GM19372 (cell line): ENCODE measurements at regions not wholly inside any gene's neighbourhood (a gene's known extent, or its start where the extent isn't known, plus 50 kb on each side); places are given as distances from the start of the nearest gene placed in this dataset.
"Not testable (repeated sequence)": the region's sequence is repeated elsewhere in the genome, so short reads cannot be mapped to it uniquely, and the experiment has no call there.

Source experiments
- ATAC-seq: cut with Tn5 transposase; IDR thresholded peaks from one replicate; pipeline ENCODE4 v1.9.1; 2021; ENCODE audit warnings: mild to moderate bottlenecking, low read depth, moderate library complexity; ENCODE audit not compliant: unreplicated experiment

DNA sequence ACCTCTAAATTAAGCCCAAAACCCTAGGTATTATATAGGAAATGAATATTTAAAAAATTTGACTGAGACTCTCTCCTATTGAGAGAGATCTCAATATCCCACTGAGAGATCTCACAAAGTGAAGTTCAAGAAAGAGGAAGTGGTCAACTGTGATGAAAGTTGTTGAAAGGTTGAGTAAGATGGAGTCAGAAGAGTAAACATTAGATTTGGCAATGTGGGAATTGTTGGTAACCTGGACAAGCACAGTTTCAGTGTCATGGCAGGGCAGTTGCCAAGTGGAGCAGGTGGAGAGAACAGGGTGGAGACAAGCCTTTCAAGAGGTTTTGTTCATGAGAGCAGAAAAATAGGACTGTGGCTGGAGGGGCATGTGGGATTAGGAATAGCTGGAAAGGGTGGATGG is 747.9 kb downstream of the EPHA7 start:
- ATAC-seq: not testable (repeated sequence)

GRCh38 chr6:92667843-92668242 is 751.5 kb downstream of the EPHA7 start:
- ATAC-seq: no peak

- ATAC-seq: no peak
Measured at GRCh38 chr6:92648364-92649086, 770.8 kb downstream of the EPHA7 start.

DNA sequence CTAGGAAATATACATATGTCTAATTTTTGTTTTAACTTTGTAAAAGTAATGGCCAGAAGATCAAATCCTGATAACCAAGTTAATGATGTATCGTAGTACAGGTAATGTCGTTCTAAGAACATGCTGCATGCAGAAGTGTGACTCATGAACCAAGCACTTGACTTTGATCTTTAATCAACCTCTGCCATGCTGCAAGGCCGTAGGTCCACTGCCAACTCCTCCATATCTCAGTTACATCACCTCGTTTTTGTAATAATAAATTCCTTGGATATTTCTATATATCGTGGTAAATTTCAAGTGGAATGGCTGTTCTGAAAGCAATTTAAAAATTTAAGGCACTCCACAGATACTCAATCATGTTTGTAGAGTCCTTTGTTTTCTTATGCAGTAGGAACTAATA is 771.7 kb downstream of the EPHA7 start:
- ATAC-seq: no peak

DNA sequence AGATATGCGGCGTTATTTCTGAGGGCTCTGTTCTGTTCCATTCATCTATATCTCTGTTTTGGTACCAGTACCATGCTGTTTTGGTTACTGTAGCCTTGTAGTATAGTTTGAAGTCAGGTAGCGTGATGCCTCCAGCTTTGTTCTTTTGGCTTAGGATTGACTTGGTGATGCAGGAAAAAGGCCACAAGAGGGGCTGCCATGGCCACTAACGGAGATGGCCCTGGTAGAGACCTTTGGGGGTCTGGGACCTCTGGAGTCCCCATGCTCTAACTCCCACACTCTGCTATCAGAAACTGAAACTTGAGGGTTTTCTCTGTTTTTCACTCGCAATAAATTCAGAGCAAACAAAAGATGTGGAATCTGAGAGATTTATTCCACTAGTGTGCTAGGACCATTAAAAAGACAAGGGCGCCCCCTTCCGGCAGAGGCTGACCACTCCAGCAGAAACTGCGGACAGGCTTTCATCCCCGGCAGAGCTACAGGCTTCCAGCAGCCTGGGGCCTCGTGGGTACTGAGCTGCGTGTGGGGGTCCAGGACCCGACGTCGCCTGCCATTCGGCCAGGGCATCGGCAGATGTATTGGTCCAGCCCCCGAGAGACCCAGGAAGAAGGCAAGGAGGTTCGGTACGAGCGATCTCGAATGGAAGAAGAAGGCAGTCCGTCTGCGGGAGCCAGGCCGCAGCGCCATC is 775.1 kb downstream of the EPHA7 start:
- ATAC-seq: not testable (repeated sequence)

DNA sequence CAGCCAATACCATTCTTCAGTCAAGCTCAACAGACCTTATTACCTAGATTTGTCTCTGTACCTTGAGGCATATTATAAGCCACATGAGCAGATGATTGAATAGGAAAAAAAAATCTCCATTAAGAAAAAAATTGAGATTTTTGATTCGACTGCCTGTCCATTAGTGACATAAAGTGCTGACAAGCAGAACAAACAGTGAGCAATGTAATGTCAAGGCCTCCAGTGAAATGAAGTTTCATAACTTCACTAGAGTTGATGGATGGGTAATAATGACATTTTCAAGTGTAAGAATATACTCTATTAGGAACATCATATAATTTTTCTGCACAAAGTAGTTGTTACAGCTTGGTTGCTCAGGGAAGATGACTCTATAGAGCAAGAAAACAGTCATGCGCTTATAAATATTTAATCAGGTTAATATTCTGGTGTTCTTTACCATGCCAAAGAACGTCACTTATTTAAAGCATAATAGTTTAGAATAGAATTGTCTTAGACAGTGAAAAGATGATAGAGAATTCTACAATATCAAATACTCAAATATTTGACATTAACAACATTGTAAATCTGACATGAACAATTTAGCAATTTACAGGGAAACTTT is 783.7 kb downstream of the EPHA7 start:
- no peak for ATAC-seq

GRCh38 chr6:92634561-92634960 is 784.8 kb downstream of the EPHA7 start:
- ATAC-seq: no peak

- ATAC-seq: no peak
Measured at GRCh38 chr6:92623431-92623830, 795.9 kb downstream of the EPHA7 start.

DNA sequence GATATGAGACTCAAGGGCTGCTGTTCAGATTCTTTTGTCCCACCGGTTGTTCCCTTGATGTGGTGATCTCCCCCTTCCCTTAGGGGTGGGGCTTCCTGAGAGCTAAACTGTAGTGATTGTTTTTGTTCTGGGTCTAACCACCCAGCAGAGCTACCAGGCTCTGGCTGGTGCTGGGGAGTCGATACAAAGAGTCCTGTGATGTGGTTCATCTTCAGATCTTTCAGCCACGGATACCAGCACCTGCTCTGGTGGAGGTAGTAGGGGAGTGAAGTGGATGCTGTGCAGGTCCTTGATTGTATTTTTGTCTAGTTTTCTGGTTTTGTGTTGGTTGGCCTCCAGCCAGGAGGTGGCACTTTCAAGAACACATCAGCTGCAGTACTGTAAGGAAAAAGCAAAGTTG is 801.6 kb downstream of the EPHA7 start:
- ATAC-seq: no peak

GRCh38 chr6:92608751-92609150 is 810.6 kb downstream of the EPHA7 start:
- no peak for ATAC-seq

GRCh38 chr6:92593201-92593600 is 826.2 kb downstream of the EPHA7 start:
- ATAC-seq: no peak

- no peak for ATAC-seq
Measured at GRCh38 chr6:92589996-92590395, 829.4 kb downstream of the EPHA7 start.

DNA sequence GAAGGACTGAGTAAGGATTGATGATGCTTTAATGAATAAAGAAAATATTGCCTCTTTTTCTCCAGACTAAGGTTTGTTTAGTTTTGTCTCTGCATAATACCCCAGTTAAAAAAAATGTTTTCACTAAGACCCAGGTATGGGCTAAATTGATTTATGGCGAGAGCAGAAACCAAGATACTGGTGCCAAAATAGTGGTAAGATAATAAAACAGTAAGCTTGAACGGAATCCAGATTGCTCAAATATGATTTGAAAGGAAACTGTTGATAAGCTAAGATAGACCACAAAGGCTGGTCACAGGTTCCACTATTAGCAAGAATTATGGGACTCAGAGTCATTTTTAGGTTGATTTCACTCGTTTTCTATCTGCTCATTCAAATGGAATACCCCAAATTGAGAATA is 831.2 kb downstream of the EPHA7 start:
- no peak for ATAC-seq

- no peak for ATAC-seq
Measured at GRCh38 chr6:92587525-92587924, 831.8 kb downstream of the EPHA7 start.

DNA sequence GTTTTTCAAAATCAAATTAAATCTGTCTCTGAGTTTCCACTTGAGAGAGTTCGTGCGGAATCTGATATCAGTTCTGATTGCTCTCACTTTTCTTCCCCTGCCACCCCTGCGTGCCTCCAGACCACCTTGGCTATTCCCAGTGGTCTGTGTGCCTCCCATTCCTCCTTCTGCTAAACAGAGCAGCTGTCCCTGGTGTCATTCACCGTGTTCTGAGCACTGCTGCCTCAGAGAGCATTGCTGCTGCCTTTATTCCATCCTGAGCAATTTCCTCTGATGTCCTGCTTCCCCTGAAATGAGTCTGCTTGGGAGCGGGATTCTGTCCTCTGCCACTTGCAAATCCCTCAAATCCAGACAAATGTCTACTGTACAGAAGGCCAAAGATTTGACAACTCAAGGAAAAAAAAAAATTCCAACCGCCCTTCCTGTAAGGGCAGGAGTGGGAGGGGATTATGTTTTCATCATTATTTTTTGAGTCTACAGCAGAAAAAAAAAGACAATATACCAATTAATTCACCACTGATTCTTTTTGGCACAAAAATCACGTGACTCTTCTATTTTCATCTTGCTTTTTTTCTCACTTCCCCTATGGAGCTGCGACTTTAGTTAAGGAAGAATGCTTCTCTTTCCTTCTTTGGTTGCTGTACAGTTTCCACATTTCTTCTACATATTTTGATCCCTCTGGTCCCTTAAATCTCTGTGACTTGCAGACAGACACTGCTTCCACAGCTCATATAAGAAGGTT is 833.0 kb downstream of the EPHA7 start:
- ATAC-seq: no peak

DNA sequence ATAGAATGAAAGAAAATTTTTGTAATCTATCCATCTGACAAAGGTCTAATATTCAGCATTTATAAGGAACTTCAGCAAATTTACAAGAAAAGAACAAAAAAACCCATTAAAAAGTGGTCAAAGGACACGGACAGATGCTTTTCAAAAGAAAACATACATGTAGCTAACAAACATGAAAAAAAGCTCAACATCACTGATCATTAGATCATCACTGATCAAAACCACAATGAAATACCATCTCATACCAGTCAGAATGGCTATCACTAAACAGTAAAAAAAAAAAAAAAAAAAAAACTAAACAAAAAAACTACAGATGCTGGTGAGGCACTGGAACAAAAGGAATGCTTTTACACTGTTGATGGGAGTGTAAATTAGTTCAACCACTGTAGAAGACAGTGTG is 837.1 kb downstream of the EPHA7 start:
- ATAC-seq: no peak

DNA sequence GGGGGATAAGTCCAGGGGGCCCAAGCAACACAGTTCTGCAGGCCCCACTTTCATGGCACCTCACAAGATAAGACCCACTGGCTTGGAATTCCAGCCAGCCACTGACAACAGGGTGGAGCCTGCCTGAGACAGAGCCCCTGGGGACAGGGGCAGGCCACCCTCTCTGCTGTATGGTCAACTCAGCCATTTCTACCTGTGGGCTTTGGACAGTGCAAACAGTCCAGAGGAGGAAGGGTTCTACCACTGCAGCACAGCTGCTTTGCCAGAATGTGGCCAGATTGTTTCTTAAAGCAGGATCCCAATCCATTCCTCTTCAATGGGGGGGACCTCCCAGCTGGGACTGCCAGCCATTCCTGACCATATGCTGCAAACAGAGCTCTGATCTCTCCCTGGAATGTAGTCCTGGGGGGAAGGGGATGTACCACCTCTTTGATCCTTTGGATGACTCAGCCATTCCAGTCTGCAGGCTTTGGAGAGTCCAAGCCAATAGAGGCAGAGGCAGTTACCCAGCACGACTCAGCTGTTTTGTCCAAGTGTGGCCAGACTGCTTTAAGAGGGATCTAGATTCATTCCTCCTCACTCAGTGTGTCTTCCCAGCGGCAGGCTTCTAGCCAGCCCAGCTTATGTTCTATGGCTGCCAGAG is 842.2 kb downstream of the EPHA7 start:
- ATAC-seq: no peak

GRCh38 chr6:92568541-92568940 is 850.8 kb downstream of the EPHA7 start:
- ATAC-seq: no peak

GRCh38 chr6:92566632-92567031 is 852.7 kb downstream of the EPHA7 start:
- ATAC-seq: no peak

DNA sequence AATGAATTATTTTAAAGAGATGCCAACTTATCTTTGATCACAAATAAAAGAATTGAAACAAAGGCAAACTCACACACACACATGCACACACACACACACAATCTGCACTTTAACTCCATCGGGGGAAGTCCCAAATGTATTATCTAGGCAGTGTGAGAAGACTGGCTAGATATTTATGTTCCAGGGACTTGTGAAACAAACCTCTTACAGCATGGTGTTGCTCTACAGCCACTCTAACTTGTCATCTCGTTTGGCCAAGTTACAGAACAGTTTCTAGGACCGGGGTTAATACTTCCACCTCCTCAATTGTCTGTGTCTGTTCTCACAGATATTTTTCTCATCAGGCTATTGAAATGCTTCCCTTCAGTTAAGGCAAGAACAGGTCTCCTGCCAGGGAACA is 855.0 kb downstream of the EPHA7 start:
- ATAC-seq: no peak

- ATAC-seq: no peak
Measured at GRCh38 chr6:92559611-92560010, 859.7 kb downstream of the EPHA7 start.
